OCI-LY3 (cell line): ENCODE measurements at regions not wholly inside any gene's neighbourhood (a gene's known extent, or its start where the extent isn't known, plus 50 kb on each side); places are given as distances from the start of the nearest gene placed in this dataset.

Experiments
- H2AFZ ChIP-seq: fragments of 200-600, 300-600 bp; shearing (Covaris generic); 2 replicates; pipeline ENCODE4 v1.6.0; 2014; ENCODE audit warnings: antibody characterized with exemption, low read depth, low read length
- H3K27ac ChIP-seq: fragments of 200-600, 300-600 bp; sonication (generic); 2 replicates; pipeline ENCODE4 v1.5.1; 2014; ENCODE audit warnings: mild to moderate bottlenecking, low read length, moderate library complexity, mixed read lengths
- H3K27me3 ChIP-seq: fragments of 200-600, 300-600 bp; sonication (generic); 2 replicates; pipeline ENCODE4 v1.6.1; 2014; ENCODE audit warnings: low read depth, low read length, mixed read lengths
- H3K36me3 ChIP-seq: fragments of 200-600, 300-600 bp; sonication (generic); replicated peaks from 2 replicates; pipeline ENCODE3; 2014; ENCODE audit warnings: low read depth, low read length, mixed read lengths
- H3K4me1 ChIP-seq: fragments of 300-600, 200-600 bp; sonication (generic); 2 replicates; pipeline ENCODE4 v1.6.1; 2014; ENCODE audit warnings: low read length, mixed read lengths
- H3K4me2 ChIP-seq: fragments of 200-600, 300-600 bp; sonication (generic); 2 replicates; pipeline ENCODE4 v1.6.1; 2014; ENCODE audit warnings: low read length, mixed read lengths
- H3K4me3 ChIP-seq: fragments of 300-600, 200-600 bp; sonication (generic); 2 replicates; pipeline ENCODE4 v1.5.1; 2014; ENCODE audit warnings: antibody characterized with exemption, mild to moderate bottlenecking, low read length, moderate library complexity
- H3K79me2 ChIP-seq: fragments of 300-600, 200-600 bp; shearing (Covaris generic); 2 replicates; pipeline ENCODE4 v1.6.1; 2014; ENCODE audit warnings: mild to moderate bottlenecking, low read length, mixed read lengths
- H3K9ac ChIP-seq: fragments of 300-600, 200-600 bp; shearing (Covaris generic); 2 replicates; pipeline ENCODE4 v1.6.0; 2014; ENCODE audit warnings: mild to moderate bottlenecking, low read length, moderate library complexity
- H3K9me3 ChIP-seq: fragments of 200-600, 300-600 bp; shearing (Covaris generic); 2 replicates; pipeline ENCODE4 v1.6.1; 2014; ENCODE audit warnings: low read length, mixed read lengths; ENCODE audit not compliant: insufficient read depth
- H4K20me1 ChIP-seq: fragments of 200-600, 300-600 bp; sonication (generic); 2 replicates; pipeline ENCODE4 v1.6.1; 2016; ENCODE audit warnings: low read length, mixed read lengths; ENCODE audit not compliant: insufficient read depth
- EZH2phosphoT487 ChIP-seq: fragments of 200-600 bp; shearing (Covaris generic); IDR thresholded peaks from 2 replicates; pipeline ENCODE4 v1.6.1; 2018; ENCODE audit warnings: antibody characterized with exemption, mixed run types, low read depth
- TF ChIP-seq, protein P1 (sequence below): fragments of 200-600, 300-600 bp; sonication (generic); IDR thresholded peaks from 2 replicates; pipeline ENCODE4 v1.5.1; 2014; ENCODE audit warnings: antibody characterized with exemption, low read length, low read depth

GRCh38 chr1:102097451-102097850 lies 100.7 kb upstream of the OLFM3 start:
- TF ChIP-seq, protein P1, sequence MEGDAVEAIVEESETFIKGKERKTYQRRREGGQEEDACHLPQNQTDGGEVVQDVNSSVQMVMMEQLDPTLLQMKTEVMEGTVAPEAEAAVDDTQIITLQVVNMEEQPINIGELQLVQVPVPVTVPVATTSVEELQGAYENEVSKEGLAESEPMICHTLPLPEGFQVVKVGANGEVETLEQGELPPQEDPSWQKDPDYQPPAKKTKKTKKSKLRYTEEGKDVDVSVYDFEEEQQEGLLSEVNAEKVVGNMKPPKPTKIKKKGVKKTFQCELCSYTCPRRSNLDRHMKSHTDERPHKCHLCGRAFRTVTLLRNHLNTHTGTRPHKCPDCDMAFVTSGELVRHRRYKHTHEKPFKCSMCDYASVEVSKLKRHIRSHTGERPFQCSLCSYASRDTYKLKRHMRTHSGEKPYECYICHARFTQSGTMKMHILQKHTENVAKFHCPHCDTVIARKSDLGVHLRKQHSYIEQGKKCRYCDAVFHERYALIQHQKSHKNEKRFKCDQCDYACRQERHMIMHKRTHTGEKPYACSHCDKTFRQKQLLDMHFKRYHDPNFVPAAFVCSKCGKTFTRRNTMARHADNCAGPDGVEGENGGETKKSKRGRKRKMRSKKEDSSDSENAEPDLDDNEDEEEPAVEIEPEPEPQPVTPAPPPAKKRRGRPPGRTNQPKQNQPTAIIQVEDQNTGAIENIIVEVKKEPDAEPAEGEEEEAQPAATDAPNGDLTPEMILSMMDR: no peak
- TF ChIP-seq EZH2phosphoT487: no peak
- Histone ChIP-seq H3K4me1 (no peaks in the 10 kb centered on the region), H4K20me1 (no peaks in the 10 kb centered on the region), H3K79me2 (no peaks in the 10 kb centered on the region), H2AFZ (no peak overlapping the region), H3K9me3 (no peaks in the 10 kb centered on the region), H3K36me3 (no peaks in the 10 kb centered on the region), H3K4me3 (no peak overlapping the region), H3K27me3 (no peaks in the 10 kb centered on the region), H3K4me2 (no peak overlapping the region), H3K9ac (no peak overlapping the region), H3K27ac (no peak overlapping the region)

DNA sequence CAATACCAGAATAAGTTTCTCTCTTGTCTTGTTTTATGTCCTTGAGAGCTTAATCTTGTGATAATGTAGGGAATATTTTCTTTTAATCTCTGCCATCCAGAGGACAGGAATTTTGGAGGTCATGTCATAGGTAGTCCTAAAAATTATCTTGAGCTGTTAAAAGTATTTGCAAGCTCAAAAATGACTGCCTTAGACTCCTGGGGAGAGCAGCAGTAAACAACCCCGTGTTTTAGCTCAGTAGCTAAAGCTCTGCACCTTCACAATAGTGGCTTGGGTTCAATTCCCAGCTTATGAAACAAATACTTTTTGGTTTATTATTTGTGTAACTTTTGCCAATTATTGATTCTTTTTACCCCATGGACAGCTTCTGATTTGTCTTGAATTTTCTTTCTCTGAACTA lies 99.4 kb upstream of the OLFM3 start:
- TF ChIP-seq, protein P1: no peak
- TF ChIP-seq EZH2phosphoT487: no peak
- Histone ChIP-seq H3K79me2 (no peaks in the 10 kb centered on the region), H3K4me3 (no peak overlapping the region), H3K9me3 (no peaks in the 10 kb centered on the region), H4K20me1 (no peaks in the 10 kb centered on the region), H3K27ac (no peak overlapping the region), H3K9ac (no peak overlapping the region), H3K4me2 (no peak overlapping the region), H3K4me1 (no peaks in the 10 kb centered on the region), H3K27me3 (no peaks in the 10 kb centered on the region), H3K36me3 (no peaks in the 10 kb centered on the region), H2AFZ (no peak overlapping the region)

- Histone ChIP-seq H2AFZ (no peak overlapping the region), H3K79me2 (no peaks in the 10 kb centered on the region), H3K36me3 (no peaks in the 10 kb centered on the region), H3K27me3 (no peaks in the 10 kb centered on the region), H3K4me1 (no peaks in the 10 kb centered on the region), H3K27ac (no peak overlapping the region), H3K9ac (no peak overlapping the region), H4K20me1 (no peaks in the 10 kb centered on the region), H3K4me3 (no peak overlapping the region), H3K9me3 (no peaks in the 10 kb centered on the region), H3K4me2 (no peak overlapping the region)
- TF ChIP-seq, protein P1: no peak
- TF ChIP-seq EZH2phosphoT487: no peak
These were observed 93.1 kb upstream of the OLFM3 start for GRCh38 chr1:102089791-102090190.

DNA sequence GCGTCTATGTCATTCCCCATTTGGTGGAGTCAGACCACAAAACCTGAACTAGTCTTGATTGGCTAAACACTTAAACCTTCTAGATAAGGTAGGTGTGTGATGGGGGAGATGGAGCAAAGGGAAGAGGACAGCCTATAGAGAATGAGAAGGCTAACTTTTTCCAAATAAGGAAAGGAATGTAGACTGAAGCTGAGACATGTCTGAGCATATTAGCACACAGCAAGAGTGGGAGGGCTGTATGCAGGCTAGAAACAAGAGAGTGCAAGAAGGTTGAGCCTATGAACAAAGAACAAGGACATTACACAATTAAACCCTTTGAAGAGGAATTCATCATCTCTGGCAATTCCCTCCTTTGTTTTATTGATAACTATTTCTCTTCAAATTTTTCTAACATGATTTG lies 89.2 kb upstream of the OLFM3 start:
- Histone ChIP-seq H3K79me2 (no peaks in the 10 kb centered on the region), H3K27me3 (no peaks in the 10 kb centered on the region), H3K27ac (no peak overlapping the region), H4K20me1 (no peaks in the 10 kb centered on the region), H3K4me1 (no peaks in the 10 kb centered on the region), H3K36me3 (no peaks in the 10 kb centered on the region), H3K9me3 (no peaks in the 10 kb centered on the region), H3K9ac (no peak overlapping the region), H2AFZ (no peak overlapping the region), H3K4me2 (no peak overlapping the region), H3K4me3 (no peak overlapping the region)
- TF ChIP-seq, protein P1: no peak
- TF ChIP-seq EZH2phosphoT487: no peak
